Fibroblast of peridontal ligament (primary cell): ENCODE measurements at regions not wholly inside any gene's neighbourhood (a gene's known extent, or its start where the extent isn't known, plus 50 kb on each side); places are given as distances from the start of the nearest gene placed in this dataset.
"Not testable (repeated sequence)": the region's sequence is repeated elsewhere in the genome, so short reads cannot be mapped to it uniquely, and the experiment has no call there.

ENCODE experiments used
- DNase-seq: peaks from one replicate; pipeline ENCODE4 v3.0.0-alpha.2; 2010; ENCODE audit errors: extremely low read depth

GRCh38 chr5:84885485-84886258 lies 501.0 kb upstream of the EDIL3 start:
- DNase-seq = peak; percentile 81

- DNase-seq = no peak
Observed at GRCh38 chr5:84881737-84882136, 497.1 kb upstream of the EDIL3 start.

GRCh38 chr5:84874196-84874595 lies 489.5 kb upstream of the EDIL3 start:
- no peak for DNase-seq

- DNase-seq = no peak
Observed at GRCh38 chr5:84872768-84873167, 488.1 kb upstream of the EDIL3 start.

GRCh38 chr5:84870369-84870768 lies 485.7 kb upstream of the EDIL3 start:
- no peak for DNase-seq

GRCh38 chr5:84869675-84870074 lies 485.0 kb upstream of the EDIL3 start:
- DNase-seq = no peak

- not testable (repeated sequence) for DNase-seq
Observed at GRCh38 chr5:84863936-84864335, 479.3 kb upstream of the EDIL3 start.

- no peak for DNase-seq
Observed at GRCh38 chr5:84863020-84863419, 478.3 kb upstream of the EDIL3 start.

- no peak for DNase-seq
Observed at GRCh38 chr5:84862132-84862531, 477.5 kb upstream of the EDIL3 start.

GRCh38 chr5:84861306-84861705 lies 476.6 kb upstream of the EDIL3 start:
- no peak for DNase-seq

GRCh38 chr5:84859056-84859455 lies 474.4 kb upstream of the EDIL3 start:
- DNase-seq = no peak

- DNase-seq = no peak
Observed at GRCh38 chr5:84831701-84832100, 447.0 kb upstream of the EDIL3 start.

GRCh38 chr5:84830265-84830664 lies 445.6 kb upstream of the EDIL3 start:
- no peak for DNase-seq

- peak; percentile 29 for DNase-seq
Observed at GRCh38 chr5:84825606-84826005, 440.9 kb upstream of the EDIL3 start.

GRCh38 chr5:84821924-84822323 lies 437.2 kb upstream of the EDIL3 start:
- no peak for DNase-seq

- no peak for DNase-seq
Observed at GRCh38 chr5:84817953-84818352, 433.3 kb upstream of the EDIL3 start.

- DNase-seq = peak; percentile 15
Observed at GRCh38 chr5:84816746-84817547, 432.3 kb upstream of the EDIL3 start.

GRCh38 chr5:84816160-84816559 lies 431.5 kb upstream of the EDIL3 start:
- DNase-seq = no peak

GRCh38 chr5:84805473-84805872 lies 420.8 kb upstream of the EDIL3 start:
- no peak for DNase-seq

- no peak for DNase-seq
Observed at GRCh38 chr5:84796399-84796798, 411.7 kb upstream of the EDIL3 start.

GRCh38 chr5:84794486-84795035 lies 409.9 kb upstream of the EDIL3 start:
- no peak for DNase-seq

GRCh38 chr5:84791730-84792129 lies 407.1 kb upstream of the EDIL3 start:
- no peak for DNase-seq

- no peak for DNase-seq
Observed at GRCh38 chr5:84791138-84791537, 406.5 kb upstream of the EDIL3 start.
